H9 (cell line): ENCODE measurements at regions not wholly inside any gene's neighbourhood (a gene's known extent, or its start where the extent isn't known, plus 50 kb on each side); places are given as distances from the start of the nearest gene placed in this dataset.

Source experiments
- DNase-seq: peaks from one replicate; pipeline ENCODE4 v3.0.0-alpha.2; 2017
- H2AFZ ChIP-seq: one replicate; pipeline ENCODE4 v1.6.1; 2013; ENCODE audit warnings: mild to moderate bottlenecking, low read length, control low read depth, moderate library complexity
- H2AK5ac ChIP-seq: 2 replicates; pipeline ENCODE4 v1.6.1; 2013; ENCODE audit warnings: low read length, control low read depth, mixed read lengths; ENCODE audit not compliant: insufficient read length
- H2BK120ac ChIP-seq: one replicate; pipeline ENCODE4 v1.6.1; 2013; ENCODE audit warnings: low read depth, mild to moderate bottlenecking, low read length, control low read depth, inconsistent platforms; ENCODE audit not compliant: poor library complexity, severe bottlenecking
- H2BK12ac ChIP-seq: 2 replicates; pipeline ENCODE4 v1.6.1; 2013; ENCODE audit warnings: low read length, control low read depth, mixed read lengths, low read depth; ENCODE audit not compliant: insufficient read length
- H2BK15ac ChIP-seq: 2 replicates; pipeline ENCODE4 v1.6.1; 2013; ENCODE audit warnings: low read depth, low read length, control low read depth
- H2BK20ac ChIP-seq: one replicate; pipeline ENCODE4 v1.6.1; 2013; ENCODE audit warnings: low read depth, mild to moderate bottlenecking, low read length, control low read depth, inconsistent platforms; ENCODE audit not compliant: poor library complexity, severe bottlenecking
- H2BK5ac ChIP-seq: 2 replicates; pipeline ENCODE4 v1.6.1; 2013; ENCODE audit warnings: low read length, control low read depth, mixed read lengths; ENCODE audit not compliant: insufficient read length
- H3K14ac ChIP-seq: 2 replicates; pipeline ENCODE4 v1.6.1; 2013; ENCODE audit warnings: low read length, control low read depth; ENCODE audit not compliant: insufficient read depth
- H3K18ac ChIP-seq: 2 replicates; pipeline ENCODE4 v1.6.1; 2013; ENCODE audit warnings: low read depth, mild to moderate bottlenecking, mixed read lengths, low read length, control low read depth; ENCODE audit not compliant: insufficient read length
- H3K23ac ChIP-seq: 2 replicates; pipeline ENCODE4 v1.6.1; 2013; ENCODE audit warnings: low read length, control low read depth, mixed read lengths, low read depth; ENCODE audit not compliant: insufficient read length
- H3K23me2 ChIP-seq: 2 replicates; pipeline ENCODE4 v1.6.1; 2013; ENCODE audit warnings: low read depth, mild to moderate bottlenecking, mixed read lengths, low read length, control low read depth; ENCODE audit not compliant: insufficient read length, poor library complexity, severe bottlenecking
- H3K27ac ChIP-seq: 2 replicates; pipeline ENCODE4 v1.5.1; 2013; ENCODE audit warnings: low read length, control low read depth, mixed read lengths, low read depth; ENCODE audit not compliant: insufficient read length
- H3K27me3 ChIP-seq: 2 replicates; pipeline ENCODE4 v1.6.1; 2013; ENCODE audit warnings: low read length, control low read depth, inconsistent platforms; ENCODE audit not compliant: insufficient read depth
- H3K4ac ChIP-seq: 2 replicates; pipeline ENCODE4 v1.6.1; 2013; ENCODE audit warnings: low read depth, mild to moderate bottlenecking, control low read depth, inconsistent platforms, low read length, moderate library complexity
- H3K4me1 ChIP-seq: 2 replicates; pipeline ENCODE4 v1.6.1; 2013; ENCODE audit warnings: low read length, control low read depth, inconsistent platforms; ENCODE audit not compliant: insufficient read depth
- H3K4me2 ChIP-seq: 2 replicates; pipeline ENCODE4 v1.6.1; 2013; ENCODE audit warnings: low read length, control low read depth, mixed read lengths; ENCODE audit not compliant: insufficient read length, insufficient read depth
- H3K56ac ChIP-seq: 2 replicates; pipeline ENCODE4 v1.6.1; 2013; ENCODE audit warnings: low read depth, mild to moderate bottlenecking, mixed read lengths, low read length, control low read depth; ENCODE audit not compliant: insufficient read length
- H3K79me1 ChIP-seq: 2 replicates; pipeline ENCODE4 v1.6.1; 2013; ENCODE audit warnings: low read depth, mild to moderate bottlenecking, moderate library complexity, low read length, control low read depth, inconsistent platforms; ENCODE audit not compliant: insufficient read depth, poor library complexity, severe bottlenecking
- H3K79me2 ChIP-seq: 2 replicates; pipeline ENCODE4 v1.6.1; 2013; ENCODE audit warnings: low read length, control low read depth, inconsistent platforms; ENCODE audit not compliant: insufficient read depth
- H3K9ac ChIP-seq: 2 replicates; pipeline ENCODE4 v1.6.1; 2013; ENCODE audit warnings: low read length, control low read depth, mixed read lengths; ENCODE audit not compliant: insufficient read length; ENCODE audit errors: extremely low read depth
- H3K9me3 ChIP-seq: one replicate; pipeline ENCODE4 v1.6.1; 2013; ENCODE audit warnings: low read depth, low read length, inconsistent platforms; ENCODE audit not compliant: control insufficient read depth
- H3T11ph ChIP-seq: one replicate; pipeline ENCODE4 v1.6.1; 2013; ENCODE audit warnings: mild to moderate bottlenecking, low read length, control low read depth, inconsistent platforms
- H4K20me1 ChIP-seq: one replicate; pipeline ENCODE4 v1.6.1; 2013; ENCODE audit not compliant: control insufficient read depth, insufficient read length, insufficient read depth
- H4K5ac ChIP-seq: 2 replicates; pipeline ENCODE4 v1.6.1; 2013; ENCODE audit warnings: low read depth, mild to moderate bottlenecking, mixed read lengths, low read length, control low read depth; ENCODE audit not compliant: insufficient read length
- H4K8ac ChIP-seq: replicated peaks from 2 replicates; pipeline ENCODE4 v1.6.1; 2013; ENCODE audit warnings: low read length, control low read depth, mixed read lengths, low read depth; ENCODE audit not compliant: insufficient read length
- H4K91ac ChIP-seq: 2 replicates; pipeline ENCODE4 v1.6.1; 2013; ENCODE audit warnings: low read depth, mild to moderate bottlenecking, moderate library complexity, mixed read lengths, low read length, control low read depth; ENCODE audit not compliant: insufficient read length
- H3K27ac Mint-ChIP-seq, 3 experiments: 2 replicates in 2 of 3; 3 replicates in 1 of 3; pipeline ENCODE4 v1.8.0; 2020 to 2021; ENCODE audit warnings: mixed read lengths in 3 of 3, mild to moderate bottlenecking in 1 of 3, moderate library complexity in 1 of 3
- H3K27me3 Mint-ChIP-seq: 2 replicates; pipeline ENCODE4 v1.8.0; 2021; ENCODE audit warnings: low read depth, mild to moderate bottlenecking, moderate library complexity, mixed read lengths
- H3K36me3 Mint-ChIP-seq, 3 experiments: 2 replicates in 2 of 3; 3 replicates in 1 of 3; pipeline ENCODE4 v1.8.0; 2020 to 2021; ENCODE audit warnings: low read depth in 3 of 3, mixed read lengths in 3 of 3; ENCODE audit not compliant: insufficient read depth in 1 of 3
- H3K4me1 Mint-ChIP-seq, 2 experiments: 2 replicates each; pipeline ENCODE4 v1.8.0; 2020; ENCODE audit warnings: mixed read lengths in 2 of 2
- H3K4me3 Mint-ChIP-seq, 2 experiments: 2 replicates in 1 of 2; 3 replicates in 1 of 2; pipeline ENCODE4 v1.8.0; 2020 to 2021; ENCODE audit warnings: mild to moderate bottlenecking in 2 of 2, mixed read lengths in 2 of 2, moderate library complexity in 1 of 2
- H3K9me3 Mint-ChIP-seq, 2 experiments: 2 replicates in 1 of 2; 3 replicates in 1 of 2; pipeline ENCODE4 v1.8.0; 2020; ENCODE audit warnings: mild to moderate bottlenecking in 2 of 2, mixed read lengths in 2 of 2, moderate library complexity in 1 of 2
- WGBS: extraction: QIAGEN DNeasy Blood & Tissue Kit; methylation state at CpG from one replicate; pipeline ENCODE4 v1.1.7; 2013; ENCODE audit warnings: missing lambda C conversion rate, low lambda C conversion rate, mixed read lengths; ENCODE audit not compliant: insufficient read length; ENCODE audit errors: extremely low coverage; 5-methylcytosine and 5-hydroxymethylcytosine counted together
- TF ChIP-seq, protein P1 (sequence below): fragments of 200-600 bp; sonication (generic); conservative IDR thresholded peaks from 3 replicates; pipeline ENCODE4 v1.8.0; 2021; ENCODE audit warnings: antibody characterized with exemption, mild to moderate bottlenecking

DNA sequence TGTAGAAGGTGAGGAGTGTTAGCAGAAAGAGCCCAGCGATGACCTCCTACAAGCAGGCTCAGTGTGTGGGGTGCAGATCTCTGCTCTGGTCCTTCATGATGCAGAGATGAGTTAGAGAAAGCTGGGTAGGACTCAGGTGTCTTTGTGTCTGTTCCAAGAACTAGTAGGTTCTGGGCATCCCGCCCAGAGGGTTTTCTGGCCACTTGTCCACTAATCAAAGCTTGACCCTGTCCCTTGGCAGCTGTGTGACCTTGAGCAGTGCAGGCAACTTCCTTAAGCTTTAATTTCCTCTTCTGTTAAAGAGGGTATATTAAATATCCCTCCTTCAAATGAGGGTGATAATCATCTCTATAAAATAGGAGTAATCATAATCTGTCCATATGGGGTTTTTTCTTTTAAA lies 54.7 kb upstream of the WNT4 start:
- TF ChIP-seq, protein P1, sequence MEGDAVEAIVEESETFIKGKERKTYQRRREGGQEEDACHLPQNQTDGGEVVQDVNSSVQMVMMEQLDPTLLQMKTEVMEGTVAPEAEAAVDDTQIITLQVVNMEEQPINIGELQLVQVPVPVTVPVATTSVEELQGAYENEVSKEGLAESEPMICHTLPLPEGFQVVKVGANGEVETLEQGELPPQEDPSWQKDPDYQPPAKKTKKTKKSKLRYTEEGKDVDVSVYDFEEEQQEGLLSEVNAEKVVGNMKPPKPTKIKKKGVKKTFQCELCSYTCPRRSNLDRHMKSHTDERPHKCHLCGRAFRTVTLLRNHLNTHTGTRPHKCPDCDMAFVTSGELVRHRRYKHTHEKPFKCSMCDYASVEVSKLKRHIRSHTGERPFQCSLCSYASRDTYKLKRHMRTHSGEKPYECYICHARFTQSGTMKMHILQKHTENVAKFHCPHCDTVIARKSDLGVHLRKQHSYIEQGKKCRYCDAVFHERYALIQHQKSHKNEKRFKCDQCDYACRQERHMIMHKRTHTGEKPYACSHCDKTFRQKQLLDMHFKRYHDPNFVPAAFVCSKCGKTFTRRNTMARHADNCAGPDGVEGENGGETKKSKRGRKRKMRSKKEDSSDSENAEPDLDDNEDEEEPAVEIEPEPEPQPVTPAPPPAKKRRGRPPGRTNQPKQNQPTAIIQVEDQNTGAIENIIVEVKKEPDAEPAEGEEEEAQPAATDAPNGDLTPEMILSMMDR = no peak
- H3K4ac ChIP-seq = no peak overlapping the region
- no peak overlapping the region for H2BK20ac ChIP-seq
- no peaks in the 10 kb centered on the region for H3K4me1 ChIP-seq
- H3K23me2 ChIP-seq = no peaks in the 10 kb centered on the region
- H4K5ac ChIP-seq = no peak overlapping the region
- H3K9ac ChIP-seq = no peak overlapping the region
- no peak overlapping the region for H3K56ac ChIP-seq
- no peak overlapping the region for H3K4me2 ChIP-seq
- no peak overlapping the region for H2BK120ac ChIP-seq
- H3K79me2 ChIP-seq = no peaks in the 10 kb centered on the region
- no peaks in the 10 kb centered on the region for H3K9me3 ChIP-seq
- no peaks in the 10 kb centered on the region for H3K79me1 ChIP-seq
- no peaks in the 10 kb centered on the region for H3K27me3 ChIP-seq
- Mint-ChIP-seq H3K9me3 (no peaks in the 10 kb centered on the region), H3K4me1 (no peaks in the 10 kb centered on the region), H3K27ac (no peak overlapping the region), H3K4me3 (no peak overlapping the region), H3K36me3 (no peaks in the 10 kb centered on the region), H3K27me3 (peaks cover 21% of the 10 kb centered on the region)
- no peak overlapping the region for H2AFZ ChIP-seq
- H3K18ac ChIP-seq = no peak overlapping the region
- H2BK5ac ChIP-seq = no peak overlapping the region
- H4K91ac ChIP-seq = no peak overlapping the region
- no peaks in the 10 kb centered on the region for H4K20me1 ChIP-seq
- no peak overlapping the region for H2BK15ac ChIP-seq
- DNase-seq = no peak
- H2BK12ac ChIP-seq = no peak overlapping the region
- H3T11ph ChIP-seq = no peak overlapping the region
- H3K23ac ChIP-seq = no peak overlapping the region
- no peak overlapping the region for H2AK5ac ChIP-seq
- H4K8ac ChIP-seq = no peak overlapping the region
- no CpG with 5 or more reads among the region's 2 CpGs for WGBS
- no peak overlapping the region for H3K27ac ChIP-seq
- H3K14ac ChIP-seq = no peak overlapping the region
